ENCODE measurements at regions not wholly inside any gene's neighbourhood (a gene's known extent, or its start where the extent isn't known, plus 50 kb on each side); places are given as distances from the start of the nearest gene placed in this dataset.

GRCh38 chr4:184317234-184317918 lies 99.7 kb upstream of the ENPP6 start:
- Histone ChIP-seq H3K27ac (ENCODE audit: low read depth, low read length, poor library complexity, severe bottlenecking) (no peak overlapping the region), H3K4me2 (ENCODE audit: low read length) (no peak overlapping the region), H3K4me1 (ENCODE audit: insufficient read depth, low read length, poor library complexity, severe bottlenecking) (peaks cover 60% of the 10 kb centered on the region), H2AFZ (ENCODE audit: low read length) (no peak overlapping the region), H3K9me3 (ENCODE audit: low read length) (no peaks in the 10 kb centered on the region), H3K9me2 (ENCODE audit: insufficient read depth, low read length) (no peaks in the 10 kb centered on the region), H3K4me3 (ENCODE audit: low read depth, low read length, poor library complexity, severe bottlenecking) (no peak overlapping the region), H3K79me2 (ENCODE audit: insufficient read depth, low read depth, low read length) (no peaks in the 10 kb centered on the region), H3K36me3 (ENCODE audit: insufficient read depth, low read length) (no peaks in the 10 kb centered on the region), H4K20me1 (ENCODE audit: insufficient read depth, low read length) (no peaks in the 10 kb centered on the region)
- ChIA-PET POLR2A (interaction anchor here (0.5 to 3.0 kb wide), 9 partner anchors 11 to 897 kb away, joined by 3 to 29 read pairs (median 4); partner anchors contain the start of gene IRF2), CTCF (ENCODE audit: unreplicated experiment) (no interaction called here)
- intact Hi-C loops (cut with micrococcal nuclease; ENCODE audit: unreplicated experiment): no loop called here
- no peak for DNase-seq (ENCODE audit: low spot score)
- no peak for TF ChIP-seq CTCF (conservative IDR thresholded peaks at IDR 0.05; ENCODE audit: low read length)
- no peak for TF ChIP-seq EZH2phosphoT487 (IDR thresholded peaks at IDR 0.05; ENCODE audit: borderline replicate concordance, low read depth, low read length)
- BruUV-seq (replicated peaks): no TSS peak

- intact Hi-C loops (cut with micrococcal nuclease; ENCODE audit: unreplicated experiment): no loop called here
- no peaks in the 10 kb centered on the region for H3K36me3 ChIP-seq (ENCODE audit: insufficient read depth, low read length)
- no peak overlapping the region for H3K4me3 ChIP-seq (ENCODE audit: low read depth, low read length, poor library complexity, severe bottlenecking)
- H2AFZ ChIP-seq (ENCODE audit: low read length): no peak overlapping the region
- ChIA-PET POLR2A (interaction anchor here (0.5 to 2.6 kb wide), 6 partner anchors 10 to 898 kb away, joined by 3 to 14 read pairs (median 4); no protein-coding TSS in a partner anchor), CTCF (ENCODE audit: unreplicated experiment) (no interaction called here)
- H3K9me3 ChIP-seq (ENCODE audit: low read length): no peaks in the 10 kb centered on the region
- peaks cover 66% of the 10 kb centered on the region for H3K4me1 ChIP-seq (ENCODE audit: insufficient read depth, low read length, poor library complexity, severe bottlenecking)
- no peak for TF ChIP-seq CTCF (conservative IDR thresholded peaks at IDR 0.05; ENCODE audit: low read length)
- TF ChIP-seq EZH2phosphoT487 (IDR thresholded peaks at IDR 0.05; ENCODE audit: borderline replicate concordance, low read depth, low read length): no peak
- no peak for DNase-seq (ENCODE audit: low spot score)
- BruUV-seq (replicated peaks): no TSS peak
- H3K27ac ChIP-seq (ENCODE audit: low read depth, low read length, poor library complexity, severe bottlenecking): no peak overlapping the region
- no peaks in the 10 kb centered on the region for H4K20me1 ChIP-seq (ENCODE audit: insufficient read depth, low read length)
- no peak overlapping the region for H3K4me2 ChIP-seq (ENCODE audit: low read length)
- no peaks in the 10 kb centered on the region for H3K9me2 ChIP-seq (ENCODE audit: insufficient read depth, low read length)
- H3K79me2 ChIP-seq (ENCODE audit: insufficient read depth, low read depth, low read length): no peaks in the 10 kb centered on the region
Measured at GRCh38 chr4:184316821-184317220, 99.1 kb upstream of the ENPP6 start.
